Prostate gland (tissue), 2 donors: ENCODE measurements at regions not wholly inside any gene's neighbourhood (a gene's known extent, or its start where the extent isn't known, plus 50 kb on each side); places are given as distances from the start of the nearest gene placed in this dataset.

Experiments
- DNase-seq: peaks from one replicate; pipeline ENCODE4 v3.0.0-alpha.2; 2019; ENCODE audit warnings: low spot score
- H3K27ac ChIP-seq, 2 donors: fragments of 200-600 bp; sonication (generic); 2 replicates each; pipeline ENCODE4 v1.5.1; 2017 to 2019
- H3K27me3 ChIP-seq: fragments of 200-600 bp; sonication (generic); replicated peaks from 2 replicates; pipeline ENCODE4 v1.5.1; 2019; ENCODE audit not compliant: insufficient read depth
- H3K36me3 ChIP-seq, 2 donors: fragments of 200-600 bp; sonication (generic); 1 replicate in 1 of 2; 2 replicates in 1 of 2; pipeline versions ENCODE4 v1.5.1 to v1.8.1; 2017 to 2019
- H3K4me1 ChIP-seq: fragments of 200-600 bp; sonication (generic); replicated peaks from 2 replicates; pipeline ENCODE4 v1.5.1; 2019
- H3K4me3 ChIP-seq, 2 donors: fragments of 200-600 bp; sonication (generic); 2 replicates each; pipeline ENCODE4 v1.5.1; 2017 to 2019
- H3K9me3 ChIP-seq: fragments of 200-600 bp; sonication (generic); 2 replicates; pipeline ENCODE4 v1.5.1; 2017
- CTCF ChIP-seq, 4 experiments: fragments of 200-600 bp in 2 of 4; fragments of 450-650 bp in 2 of 4; sonication (generic) in 2 of 4; IDR thresholded peaks; 1 replicate in 3 of 4; 2 replicates in 1 of 4; pipeline ENCODE4 v1.5.1; 2016 to 2019; ENCODE audit warnings: antibody characterized with exemption in 4 of 4, mild to moderate bottlenecking in 2 of 4, moderate library complexity in 2 of 4
- POLR2A ChIP-seq: fragments of 450-650 bp; IDR thresholded peaks from one replicate; pipeline ENCODE4 v1.6.1; 2016; ENCODE audit warnings: antibody characterized with exemption, mild to moderate bottlenecking
- POLR2AphosphoS5 ChIP-seq: sonication (generic); formaldehyde crosslinking; IDR thresholded peaks from one replicate; pipeline ENCODE4 v1.6.1; 2017; ENCODE audit warnings: antibody characterized with exemption
- WGBS: methylation state at CpG from one replicate; pipeline ENCODE4 v1.1.5; 2018; 5-methylcytosine and 5-hydroxymethylcytosine counted together
- intact Hi-C: fragments of 100-400 bp; cut with DNase I; formaldehyde crosslinking; loops from one replicate; pipeline ENCODE4 v1.14.2; 2022

- Histone ChIP-seq H3K9me3 (no peaks in the 10 kb centered on the region), H3K27me3 (no peaks in the 10 kb centered on the region), H3K4me1 (no peaks in the 10 kb centered on the region), H3K4me3 (no peak overlapping the region), H3K27ac (no peak overlapping the region), H3K36me3 (no peaks in the 10 kb centered on the region)
- DNase-seq, result no peak
- 73% methylated on average over 9 of the region's 9 CpGs for WGBS
- TF ChIP-seq CTCF (IDR thresholded peaks at IDR 0.05) (no peak), POLR2A (no peak), POLR2AphosphoS5 (no peak)
- intact Hi-C loops, result no loop called here
These were observed 171.5 kb upstream of the LINGO1 start for GRCh38 chr15:77804210-77804609.

- no peaks in the 10 kb centered on the region for H3K4me1 ChIP-seq
- 79% methylated on average over 3 of the region's 3 CpGs for WGBS
- TF ChIP-seq POLR2AphosphoS5, result no peak
- no peak for TF ChIP-seq POLR2A
- no peak for TF ChIP-seq CTCF (IDR thresholded peaks at IDR 0.05)
- intact Hi-C loops, result no loop called here
- no peaks in the 10 kb centered on the region for H3K9me3 ChIP-seq
- H3K27ac ChIP-seq, result no peak overlapping the region
- no peaks in the 10 kb centered on the region for H3K27me3 ChIP-seq
- H3K36me3 ChIP-seq, result no peaks in the 10 kb centered on the region
- DNase-seq, result no peak
- H3K4me3 ChIP-seq, result no peak overlapping the region
These were observed 170.8 kb upstream of the LINGO1 start for GRCh38 chr15:77803487-77803886.

GRCh38 chr15:77800305-77800704 lies 167.6 kb upstream of the LINGO1 start:
- 38% methylated on average over 5 of the region's 5 CpGs for WGBS
- H3K27me3 ChIP-seq, result no peaks in the 10 kb centered on the region
- H3K36me3 ChIP-seq, result no peaks in the 10 kb centered on the region
- no peak for DNase-seq
- intact Hi-C loops, result no loop called here
- no peak for TF ChIP-seq POLR2A
- no peak for TF ChIP-seq POLR2AphosphoS5
- TF ChIP-seq CTCF (IDR thresholded peaks at IDR 0.05), result no peak
- H3K4me3 ChIP-seq, result no peak overlapping the region
- H3K4me1 ChIP-seq, result no peaks in the 10 kb centered on the region
- H3K27ac ChIP-seq, result no peak overlapping the region
- H3K9me3 ChIP-seq, result no peaks in the 10 kb centered on the region

- H3K4me1 ChIP-seq, result no peaks in the 10 kb centered on the region
- TF ChIP-seq CTCF (IDR thresholded peaks at IDR 0.05) (no peak), POLR2AphosphoS5 (no peak), POLR2A (no peak)
- no peak for DNase-seq
- intact Hi-C loops, result no loop called here
- no peak overlapping the region for H3K4me3 ChIP-seq
- no peaks in the 10 kb centered on the region for H3K9me3 ChIP-seq
- H3K27ac ChIP-seq, result no peak overlapping the region
- no peaks in the 10 kb centered on the region for H3K27me3 ChIP-seq
- no peaks in the 10 kb centered on the region for H3K36me3 ChIP-seq
- 87% methylated on average over 3 of the region's 3 CpGs for WGBS
These were observed 166.1 kb upstream of the LINGO1 start for GRCh38 chr15:77798847-77799246.

DNA sequence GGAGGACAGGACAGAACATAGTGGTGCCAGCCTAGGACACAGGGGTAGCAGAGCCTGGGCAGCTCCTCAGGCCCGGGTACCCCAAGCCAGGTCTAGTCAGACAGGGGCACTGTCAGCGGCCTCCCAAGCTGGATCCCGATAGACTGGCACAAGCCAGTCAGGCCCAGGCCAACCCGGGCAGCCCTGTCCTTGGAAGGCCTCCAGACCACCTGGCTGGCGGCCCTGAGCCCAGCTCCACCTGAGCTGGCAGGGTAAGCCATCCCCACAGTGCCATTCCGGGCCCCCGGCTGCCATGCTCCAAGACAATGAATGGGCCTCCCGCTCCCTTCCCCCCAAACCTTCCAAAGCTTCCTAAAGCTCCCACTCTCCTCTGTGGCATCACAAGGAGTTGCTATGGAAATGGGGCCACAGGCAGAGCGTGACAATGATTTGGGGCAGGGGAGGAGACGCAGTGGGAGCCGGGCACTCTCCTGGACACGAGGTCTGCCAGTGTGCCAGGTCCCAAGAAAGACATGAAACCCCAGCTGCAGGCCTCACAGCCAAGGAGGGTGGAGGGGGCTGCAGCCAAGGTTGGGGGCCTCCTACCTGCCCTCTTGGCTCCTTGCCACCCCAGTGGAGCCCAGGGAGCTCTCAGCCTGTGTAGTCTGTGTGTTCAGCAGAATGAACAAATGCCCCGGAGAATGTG lies 165.6 kb upstream of the LINGO1 start:
- peak; percentile 10 for DNase-seq
- WGBS, result 56% methylated on average over 11 of the region's 13 CpGs
- Histone ChIP-seq H3K9me3 (no peaks in the 10 kb centered on the region), H3K4me3 (no peak overlapping the region), H3K36me3 (no peaks in the 10 kb centered on the region), H3K27me3 (no peaks in the 10 kb centered on the region), H3K27ac (no peak overlapping the region), H3K4me1 (no peaks in the 10 kb centered on the region)
- intact Hi-C loops, result no loop called here
- no peak for TF ChIP-seq POLR2AphosphoS5
- no peak for TF ChIP-seq POLR2A
- no peak for TF ChIP-seq CTCF (IDR thresholded peaks at IDR 0.05)
